Right atrium auricular region (tissue), 2 donors: ENCODE measurements at regions not wholly inside any gene's neighbourhood (a gene's known extent, or its start where the extent isn't known, plus 50 kb on each side); places are given as distances from the start of the nearest gene placed in this dataset.

ENCODE experiments used
- DNase-seq: peaks from one replicate; pipeline ENCODE4 v3.0.0-alpha.2; 2019; ENCODE audit warnings: low spot score
- H3K27ac ChIP-seq, 2 donors: fragments of 200-600 bp; sonication (generic); 1 replicate in 1 of 2; 2 replicates in 1 of 2; pipeline ENCODE4 v1.5.1; 2016 to 2019
- H3K27me3 ChIP-seq, 2 donors: fragments of 200-600 bp; sonication (generic); one replicate each; pipeline versions ENCODE4 v1.5.1 to v1.6.0; 2017 to 2019
- H3K36me3 ChIP-seq: fragments of 200-600 bp; sonication (generic); one replicate; pipeline ENCODE4 v1.5.1; 2016
- H3K4me1 ChIP-seq, 2 donors: fragments of 200-600 bp; sonication (generic); one replicate each; pipeline versions ENCODE4 v1.5.1 to v1.6.0; 2017 to 2019
- H3K4me3 ChIP-seq, 2 donors: fragments of 200-600 bp; sonication (generic); 1 replicate in 1 of 2; 2 replicates in 1 of 2; pipeline ENCODE4 v1.5.1; 2017 to 2019; ENCODE audit warnings: mild to moderate bottlenecking in 1 of 2, moderate library complexity in 1 of 2
- H3K9me3 ChIP-seq, 2 donors: fragments of 200-600 bp; sonication (generic); one replicate each; pipeline ENCODE4 v1.5.1; 2019
- CTCF ChIP-seq, 2 donors: fragments of 200-600 bp; sonication (generic); IDR thresholded peaks; one replicate each; pipeline ENCODE4 v1.5.1; 2019; ENCODE audit warnings: antibody characterized with exemption in 2 of 2

GRCh38 chrX:23610495-23610894, 56.8 kb upstream of the PRDX4 start:
- DNase-seq = no peak
- TF ChIP-seq CTCF (IDR thresholded peaks at IDR 0.05) = no peak

GRCh38 chrX:23612846-23613245, 54.4 kb upstream of the PRDX4 start:
- no peaks in the 10 kb centered on the region for H3K36me3 ChIP-seq
- H3K4me1 ChIP-seq = no peaks in the 10 kb centered on the region
- no peak for DNase-seq
- no peak overlapping the region for H3K27ac ChIP-seq
- H3K27me3 ChIP-seq = no peaks in the 10 kb centered on the region
- no peak overlapping the region for H3K4me3 ChIP-seq
- TF ChIP-seq CTCF (IDR thresholded peaks at IDR 0.05) = no peak
- H3K9me3 ChIP-seq = no peaks in the 10 kb centered on the region

More at GRCh38 chrX:23610495-23610894, 56.8 kb upstream of the PRDX4 start:
- no peaks in the 10 kb centered on the region for H3K27me3 ChIP-seq
- no peak overlapping the region for H3K27ac ChIP-seq
- no peaks in the 10 kb centered on the region for H3K9me3 ChIP-seq
- H3K36me3 ChIP-seq = no peaks in the 10 kb centered on the region
- H3K4me1 ChIP-seq = no peaks in the 10 kb centered on the region
- H3K4me3 ChIP-seq = no peak overlapping the region

GRCh38 chrX:23616361-23616760, 50.9 kb upstream of the PRDX4 start:
- Histone ChIP-seq H3K27ac (no peak overlapping the region), H3K27me3 (no peaks in the 10 kb centered on the region), H3K9me3 (no peaks in the 10 kb centered on the region), H3K36me3 (no peaks in the 10 kb centered on the region), H3K4me3 (no peak overlapping the region), H3K4me1 (no peaks in the 10 kb centered on the region)
- TF ChIP-seq CTCF (IDR thresholded peaks at IDR 0.05) = peak; percentile 29 to 66
- no peak for DNase-seq
